Mucosa of descending colon (tissue), 3 donors: ENCODE measurements at regions not wholly inside any gene's neighbourhood (a gene's known extent, or its start where the extent isn't known, plus 50 kb on each side); places are given as distances from the start of the nearest gene placed in this dataset.

Source experiments
- ATAC-seq: fragments of 200-7000 bp; cut with Tn5 transposase; one replicate; pipeline ENCODE4 v1.9.1; 2020; ENCODE audit warnings: mild to moderate bottlenecking, moderate library complexity
- DNase-seq, 3 donors: peaks; one replicate each; pipeline ENCODE4 v3.0.0-alpha.2; 2020
- H3K36me3 ChIP-seq: fragments of 200-600 bp; one replicate; pipeline ENCODE4 v1.8.0; 2021; ENCODE audit warnings: low read depth, mild to moderate bottlenecking
- H3K4me1 ChIP-seq: fragments of 200-600 bp; one replicate; pipeline ENCODE4 v1.8.0; 2021; ENCODE audit warnings: low read depth, mild to moderate bottlenecking
- H3K4me3 ChIP-seq: fragments of 200-600 bp; one replicate; pipeline ENCODE4 v1.8.0; 2021; ENCODE audit warnings: mild to moderate bottlenecking
- H3K9me3 ChIP-seq: fragments of 200-600 bp; one replicate; pipeline ENCODE4 v1.8.0; 2021; ENCODE audit warnings: mild to moderate bottlenecking
- intact Hi-C, 2 donors: fragments of 100-400 bp; cut with DNase I in 1 of 2; cut with micrococcal nuclease in 1 of 2; formaldehyde crosslinking; loops; one replicate each; pipeline versions ENCODE4 v1.11.0 to v1.11.1; 2022; cut with DNase I, micrococcal nuclease
- TF ChIP-seq, protein P1 (sequence below): fragments of 200-600 bp; IDR thresholded peaks from one replicate; pipeline ENCODE4 v1.8.0; 2022; ENCODE audit warnings: antibody characterized with exemption, mild to moderate bottlenecking
- donor health status: DM: no; HTN: no; CAD: no; lungs with moderate emphysema.
- donor health status: DM: no; HTN: no; CAD: no.
- donor health status: DM: no; HTN: yes; CAD: no.

DNA sequence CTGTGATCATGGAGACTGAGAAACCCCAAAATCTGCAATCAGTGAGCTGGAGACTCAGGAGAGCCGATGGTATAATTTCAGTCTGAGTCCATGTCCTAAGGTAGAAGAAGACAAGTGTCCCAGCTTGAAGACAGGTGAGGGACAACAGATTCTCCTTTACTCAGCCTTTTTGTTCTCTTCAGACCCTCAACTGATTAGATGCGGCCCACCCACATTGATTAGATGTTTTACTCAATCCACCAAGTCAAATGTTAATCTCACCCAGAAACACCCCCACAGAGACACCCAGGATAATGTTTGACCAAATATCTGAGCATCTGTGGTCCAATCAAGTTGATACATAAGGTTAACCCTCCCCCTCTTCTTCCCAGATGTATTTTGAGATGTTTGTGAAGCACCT lies 131.2 kb downstream of the PFKFB3 start:
- H3K9me3 ChIP-seq: no peaks in the 10 kb centered on the region
- H3K36me3 ChIP-seq: no peaks in the 10 kb centered on the region
- intact Hi-C loops: no loop called here
- ATAC-seq: no peak
- H3K4me3 ChIP-seq: no peak overlapping the region
- TF ChIP-seq, protein P1, sequence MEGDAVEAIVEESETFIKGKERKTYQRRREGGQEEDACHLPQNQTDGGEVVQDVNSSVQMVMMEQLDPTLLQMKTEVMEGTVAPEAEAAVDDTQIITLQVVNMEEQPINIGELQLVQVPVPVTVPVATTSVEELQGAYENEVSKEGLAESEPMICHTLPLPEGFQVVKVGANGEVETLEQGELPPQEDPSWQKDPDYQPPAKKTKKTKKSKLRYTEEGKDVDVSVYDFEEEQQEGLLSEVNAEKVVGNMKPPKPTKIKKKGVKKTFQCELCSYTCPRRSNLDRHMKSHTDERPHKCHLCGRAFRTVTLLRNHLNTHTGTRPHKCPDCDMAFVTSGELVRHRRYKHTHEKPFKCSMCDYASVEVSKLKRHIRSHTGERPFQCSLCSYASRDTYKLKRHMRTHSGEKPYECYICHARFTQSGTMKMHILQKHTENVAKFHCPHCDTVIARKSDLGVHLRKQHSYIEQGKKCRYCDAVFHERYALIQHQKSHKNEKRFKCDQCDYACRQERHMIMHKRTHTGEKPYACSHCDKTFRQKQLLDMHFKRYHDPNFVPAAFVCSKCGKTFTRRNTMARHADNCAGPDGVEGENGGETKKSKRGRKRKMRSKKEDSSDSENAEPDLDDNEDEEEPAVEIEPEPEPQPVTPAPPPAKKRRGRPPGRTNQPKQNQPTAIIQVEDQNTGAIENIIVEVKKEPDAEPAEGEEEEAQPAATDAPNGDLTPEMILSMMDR: no peak
- DNase-seq: no peak
- H3K4me1 ChIP-seq: no peaks in the 10 kb centered on the region

DNA sequence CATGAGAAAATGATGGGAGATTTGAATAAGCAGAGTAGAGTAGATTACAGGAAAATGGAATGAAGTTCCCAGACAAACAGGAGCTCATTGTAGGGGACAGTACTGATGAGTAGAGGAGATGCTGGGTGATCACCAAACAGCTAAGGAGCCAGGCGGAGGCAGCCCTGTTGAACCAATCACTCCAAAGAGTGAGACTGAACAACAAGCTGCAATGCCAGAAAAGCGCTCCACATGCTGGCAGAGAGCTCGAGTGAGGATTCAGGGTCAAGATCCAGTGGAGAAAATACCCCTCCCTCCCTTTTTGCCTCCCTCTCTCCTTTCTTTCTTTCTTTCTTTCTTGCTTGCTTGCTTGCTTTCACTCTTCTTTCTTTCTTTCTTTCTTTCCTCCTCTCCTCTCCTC lies 133.3 kb downstream of the PFKFB3 start:
- intact Hi-C loops: no loop called here

DNA sequence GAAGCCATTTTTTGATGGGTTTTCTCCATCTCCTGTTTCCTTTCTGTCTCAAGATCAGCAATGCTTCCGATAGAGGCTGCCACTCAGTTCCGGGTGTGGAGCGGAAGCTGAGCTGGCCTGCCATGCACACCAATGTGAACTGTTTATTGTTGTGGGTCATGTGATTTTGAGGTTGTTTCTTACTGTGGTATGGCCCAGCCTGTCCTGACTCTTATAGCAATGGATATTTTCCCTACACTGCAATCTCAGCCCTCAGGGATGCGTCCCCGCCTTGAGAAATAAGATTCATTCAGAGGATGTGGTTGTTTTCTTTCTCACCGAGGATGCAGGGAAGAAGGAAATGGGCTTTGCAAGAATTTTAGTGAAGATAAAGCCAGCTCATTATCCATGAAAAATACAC lies 134.7 kb downstream of the PFKFB3 start:
- intact Hi-C loops: no loop called here
- no peak for DNase-seq
- ATAC-seq: no peak
- Histone ChIP-seq H3K4me3 (no peak overlapping the region), H3K9me3 (no peaks in the 10 kb centered on the region), H3K36me3 (no peaks in the 10 kb centered on the region), H3K4me1 (no peaks in the 10 kb centered on the region)
- TF ChIP-seq, protein P1: no peak

More for the DNA sequence above, 133.3 kb downstream of the PFKFB3 start:
- Histone ChIP-seq H3K36me3 (no peaks in the 10 kb centered on the region), H3K9me3 (no peaks in the 10 kb centered on the region), H3K4me3 (no peak overlapping the region), H3K4me1 (no peaks in the 10 kb centered on the region)
- DNase-seq: no peak
- no peak for ATAC-seq
- TF ChIP-seq, protein P1: no peak

DNA sequence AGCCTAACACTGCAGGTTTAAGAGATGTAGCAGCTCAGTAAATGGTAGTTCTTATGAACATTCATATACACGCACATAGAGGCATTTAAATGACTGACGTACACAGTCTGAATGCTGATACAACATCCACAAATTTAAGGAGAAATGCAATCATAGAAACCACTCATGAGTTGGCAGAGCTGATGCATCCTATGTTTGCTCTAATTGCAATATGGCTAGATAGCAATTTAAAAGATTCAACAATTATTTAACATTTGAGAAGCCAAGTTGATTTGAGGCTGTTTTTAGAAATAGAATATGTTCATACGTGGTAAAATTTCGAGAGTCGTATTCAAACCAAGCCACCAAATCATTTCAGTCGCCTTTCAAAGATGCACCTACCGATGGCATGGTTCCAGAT lies 135.6 kb downstream of the PFKFB3 start:
- TF ChIP-seq, protein P1: no peak
- no peaks in the 10 kb centered on the region for H3K9me3 ChIP-seq
- intact Hi-C loops: no loop called here
- no peak for ATAC-seq
- no peaks in the 10 kb centered on the region for H3K36me3 ChIP-seq
- H3K4me1 ChIP-seq: no peaks in the 10 kb centered on the region
- no peak for DNase-seq
- no peak overlapping the region for H3K4me3 ChIP-seq

DNA sequence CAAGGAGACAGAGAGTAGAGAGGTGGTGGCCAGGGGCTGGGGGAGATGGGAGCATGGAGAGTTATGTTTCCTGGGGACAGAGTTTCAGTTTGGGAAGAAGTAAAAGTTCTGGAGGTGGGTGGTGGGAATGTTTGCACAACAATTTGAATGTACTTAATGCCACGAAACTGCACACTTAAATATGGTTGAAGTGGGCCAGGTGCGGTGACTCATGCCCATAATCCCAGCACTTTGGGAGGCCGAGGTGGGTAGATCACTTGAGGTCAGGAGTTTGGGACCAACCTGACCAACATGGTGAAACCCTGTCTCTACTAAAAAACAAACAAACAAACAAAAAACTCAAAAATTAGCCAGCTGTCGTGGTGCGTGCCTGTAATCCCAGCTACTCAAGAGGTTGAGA lies 137.2 kb downstream of the PFKFB3 start:
- intact Hi-C loops: no loop called here
- Histone ChIP-seq H3K4me3 (no peak overlapping the region), H3K9me3 (no peaks in the 10 kb centered on the region), H3K36me3 (no peaks in the 10 kb centered on the region), H3K4me1 (no peaks in the 10 kb centered on the region)
- TF ChIP-seq, protein P1: no peak
- DNase-seq (no peak), ATAC-seq (no peak)

DNA sequence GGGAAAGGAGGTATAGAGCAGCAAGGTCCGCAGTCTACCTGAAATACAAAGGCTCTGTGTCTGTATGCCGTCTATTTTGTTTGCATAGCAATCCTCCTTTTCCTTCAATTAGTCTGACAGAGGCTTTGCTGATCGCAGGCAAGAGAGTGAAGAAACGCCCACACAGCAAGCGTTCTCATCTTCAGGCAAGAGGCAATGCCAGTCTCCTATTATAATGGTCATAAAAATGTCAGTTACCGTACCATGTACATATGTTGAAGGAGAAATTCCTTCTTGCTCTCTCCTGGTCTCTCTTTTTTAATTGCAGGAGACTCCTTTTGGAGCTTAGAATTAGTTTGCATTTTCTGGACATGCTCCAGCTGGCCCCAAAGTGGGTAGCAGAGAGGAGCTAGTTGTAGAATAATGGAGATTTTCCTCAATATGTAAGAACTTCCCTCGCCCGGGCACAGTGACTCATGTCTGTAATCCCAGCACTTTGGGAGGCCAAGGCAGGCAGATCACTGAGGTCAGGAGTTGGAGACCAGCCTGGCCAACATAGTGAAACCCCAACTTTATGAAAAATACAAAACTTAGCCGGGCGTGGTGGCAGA lies 139.5 kb downstream of the PFKFB3 start:
- H3K4me1 ChIP-seq: no peaks in the 10 kb centered on the region
- no peaks in the 10 kb centered on the region for H3K9me3 ChIP-seq
- no peaks in the 10 kb centered on the region for H3K36me3 ChIP-seq
- intact Hi-C loops: no loop called here
- DNase-seq (no peak), ATAC-seq (no peak)
- TF ChIP-seq, protein P1: no peak
- no peak overlapping the region for H3K4me3 ChIP-seq
